HG02884 (cell line): ENCODE measurements at regions not wholly inside any gene's neighbourhood (a gene's known extent, or its start where the extent isn't known, plus 50 kb on each side); places are given as distances from the start of the nearest gene placed in this dataset.

Source experiments
- ATAC-seq: cut with Tn5 transposase; IDR thresholded peaks from one replicate; pipeline ENCODE4 v1.9.1; 2021; ENCODE audit warnings: mild to moderate bottlenecking, moderate library complexity; ENCODE audit not compliant: unreplicated experiment

GRCh38 chr3:35946121-35946853 lies 307.0 kb downstream of the ARPP21 start:
- ATAC-seq = no peak

DNA sequence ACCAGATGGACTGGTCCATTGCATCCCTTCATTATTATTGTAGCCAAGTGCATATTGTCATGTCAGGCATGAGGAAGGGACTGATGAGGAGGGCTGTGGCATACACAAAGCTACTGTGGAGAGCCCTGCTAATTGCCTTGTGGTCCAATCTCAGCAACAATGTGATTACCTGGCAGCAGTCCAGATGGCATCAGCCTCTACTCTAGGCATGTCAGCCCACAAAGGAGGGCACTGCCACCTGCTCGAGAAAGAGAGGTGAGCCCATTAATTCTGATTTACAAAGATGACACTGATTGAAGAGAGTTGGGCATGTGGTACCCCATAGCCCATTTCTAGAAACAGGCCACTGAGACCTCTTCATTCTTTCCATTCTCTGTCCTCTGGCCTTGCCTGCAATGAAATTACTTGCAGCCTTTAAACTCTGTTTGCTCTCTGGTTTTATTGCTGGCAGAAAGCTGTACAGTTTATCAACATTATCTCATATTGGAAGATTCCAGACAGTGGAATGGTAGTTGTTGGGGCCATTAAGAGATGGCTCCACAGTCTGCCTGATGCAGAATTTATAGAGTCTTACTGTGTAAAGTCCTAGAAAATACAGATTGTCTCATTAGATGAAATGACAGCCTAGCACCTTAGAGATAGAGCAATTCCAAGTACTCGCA lies 307.7 kb downstream of the ARPP21 start:
- no peak for ATAC-seq

DNA sequence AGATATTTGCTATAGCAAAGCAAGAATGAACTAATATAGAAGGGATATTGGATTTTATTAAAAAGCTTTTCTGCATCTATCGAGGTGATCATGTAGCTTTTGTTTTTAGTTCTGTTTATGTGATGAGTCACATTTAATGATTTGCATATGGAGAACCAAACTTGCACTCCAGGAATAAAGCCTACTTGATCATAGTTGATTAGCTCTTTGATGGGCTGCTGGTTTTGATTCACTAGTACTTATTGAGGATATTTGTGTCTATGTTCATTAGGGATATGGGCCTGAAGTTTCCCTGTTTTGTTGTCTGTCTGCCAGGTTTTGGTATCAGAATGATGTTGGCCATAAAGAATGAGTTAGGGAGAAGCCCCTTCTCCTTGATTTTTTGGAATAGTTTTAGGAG lies 310.7 kb downstream of the ARPP21 start:
- ATAC-seq = no peak

DNA sequence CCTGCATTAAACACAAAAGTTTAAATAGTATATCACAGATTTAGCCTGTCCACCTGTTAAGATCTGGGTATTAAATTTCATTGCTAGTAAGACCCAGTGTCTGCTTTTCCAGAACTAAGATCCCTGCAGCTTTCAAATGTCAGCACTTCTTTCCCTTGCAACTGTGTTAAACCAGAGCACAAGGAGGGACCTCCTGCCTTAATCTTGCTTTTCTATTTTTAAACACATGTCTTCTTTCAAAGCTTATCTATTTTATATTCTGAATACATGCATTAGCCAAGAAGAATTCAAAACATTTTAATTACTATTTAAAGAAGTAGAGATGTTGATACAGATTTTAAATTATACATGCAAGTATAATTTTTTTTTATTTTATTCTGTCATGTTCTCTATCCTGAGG lies 315.1 kb downstream of the ARPP21 start:
- ATAC-seq = no peak

DNA sequence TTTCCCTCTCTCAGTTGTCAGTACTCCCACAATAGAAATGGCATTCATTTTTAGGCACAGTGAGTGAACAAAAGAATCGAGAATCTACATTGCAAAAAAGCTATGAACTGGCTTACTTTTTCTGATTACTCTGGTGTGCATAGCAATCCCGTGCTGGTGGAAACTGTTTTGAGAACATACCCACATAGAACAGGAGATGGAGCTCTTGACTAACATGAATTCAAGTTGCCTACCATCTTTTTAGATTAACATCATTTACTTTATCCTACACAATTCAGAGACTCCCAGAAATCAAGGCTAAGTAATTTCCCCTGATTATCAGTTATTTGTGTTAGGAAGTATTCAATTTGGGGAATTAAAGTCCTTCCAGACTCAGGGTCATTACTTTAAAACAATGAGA lies 326.6 kb downstream of the ARPP21 start:
- ATAC-seq = no peak

DNA sequence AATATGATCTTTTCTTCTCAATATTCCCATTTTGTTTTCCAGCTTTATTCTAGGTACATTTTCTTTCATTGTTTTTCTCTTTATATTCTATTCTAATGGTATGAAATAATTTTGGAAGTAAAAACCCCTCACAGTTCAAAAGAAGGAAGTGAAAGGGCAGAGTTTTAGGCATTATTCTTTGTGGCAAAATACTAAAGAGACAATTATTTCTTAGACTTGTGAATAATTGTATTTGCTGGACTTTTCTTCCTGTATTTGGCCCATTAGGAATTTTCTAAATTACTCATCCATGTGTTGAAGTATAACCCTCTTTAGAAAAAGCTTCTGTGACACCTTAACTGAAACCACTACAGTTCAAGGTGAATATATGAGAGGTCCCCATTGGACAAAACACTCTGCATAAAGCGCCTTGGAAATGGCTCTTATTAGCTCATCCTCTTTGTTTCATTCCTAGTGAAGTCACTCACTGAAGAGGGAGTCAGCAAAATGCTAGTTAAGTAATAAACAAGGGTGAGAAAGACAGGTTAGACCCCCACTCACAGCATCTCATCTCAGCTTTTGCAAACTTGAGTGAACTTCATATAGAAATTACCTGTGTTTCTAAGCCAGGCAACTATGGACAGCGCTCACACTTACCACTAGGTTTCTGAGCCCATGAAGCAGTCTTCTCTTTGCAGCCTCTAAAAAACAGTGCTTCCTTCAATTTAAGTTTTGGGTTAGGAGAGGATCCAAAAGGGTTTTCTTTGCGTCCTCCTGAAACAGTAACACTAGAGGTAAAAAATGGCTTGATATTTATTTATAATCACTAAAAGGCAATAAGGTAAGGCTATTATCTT lies 327.5 kb downstream of the ARPP21 start:
- no peak for ATAC-seq

DNA sequence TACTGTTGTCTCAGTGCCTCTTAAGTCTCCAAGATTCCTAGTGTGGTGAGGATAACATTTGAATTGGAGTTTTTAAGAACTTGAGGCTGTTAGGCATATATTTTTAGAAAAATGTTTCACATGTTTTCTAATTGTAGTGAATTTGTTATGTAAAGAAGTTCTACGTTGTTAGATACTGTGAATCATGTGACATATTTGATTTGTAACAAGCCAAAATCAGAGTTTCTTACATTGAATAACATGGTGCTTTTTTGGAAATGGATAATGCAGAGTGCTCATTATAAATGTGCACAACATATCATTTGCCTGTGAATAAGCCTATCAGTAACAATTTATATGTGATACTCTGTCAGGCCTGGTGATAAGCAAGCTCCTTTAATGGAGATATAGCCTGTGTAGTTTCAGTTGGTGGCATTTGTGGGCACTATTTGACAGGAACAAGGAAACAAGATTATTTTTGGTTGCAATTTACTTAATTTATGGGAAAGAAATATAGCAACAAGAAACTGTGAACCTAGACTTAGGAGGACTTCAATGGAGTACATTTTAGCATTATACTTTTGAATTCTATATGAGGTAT lies 328.8 kb downstream of the ARPP21 start:
- ATAC-seq = no peak

GRCh38 chr3:35969406-35969805 lies 330.1 kb downstream of the ARPP21 start:
- no peak for ATAC-seq

DNA sequence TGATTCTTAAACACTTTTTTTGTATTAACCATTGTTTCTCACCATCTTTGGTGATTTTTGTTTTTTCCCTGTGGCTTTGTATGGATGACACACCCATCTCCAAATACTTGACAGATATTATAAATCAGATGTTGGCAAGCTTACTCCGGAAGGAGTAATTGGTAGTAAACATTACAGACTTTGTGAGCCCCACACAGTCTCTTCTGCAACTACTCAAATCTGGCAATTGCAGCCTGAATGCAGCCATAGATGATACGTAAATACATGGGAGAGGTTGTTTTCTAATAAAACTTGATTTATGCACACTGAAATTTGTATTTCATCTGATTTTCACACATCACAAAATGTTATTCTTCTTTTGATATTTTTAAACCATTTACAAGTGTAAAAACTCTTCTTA lies 331.5 kb downstream of the ARPP21 start:
- ATAC-seq = no peak

DNA sequence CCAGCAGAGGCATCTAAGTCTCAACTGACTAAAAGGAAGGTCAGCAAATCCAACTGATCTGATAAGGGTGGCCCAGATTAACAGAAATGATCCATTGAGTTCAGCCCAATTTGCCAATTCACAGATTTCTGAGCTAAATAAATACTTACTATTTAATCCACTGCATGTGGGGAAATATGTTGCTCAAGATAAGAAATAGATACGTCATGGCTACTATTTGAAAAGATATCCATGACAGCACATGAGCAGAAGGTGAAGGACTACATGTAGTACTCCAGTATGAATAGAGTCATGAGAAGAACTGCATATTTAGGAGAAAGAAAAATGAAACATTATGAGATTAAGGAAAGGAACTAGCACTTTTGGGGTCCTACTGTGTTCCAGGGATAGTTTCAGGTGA lies 332.4 kb downstream of the ARPP21 start:
- ATAC-seq = no peak

DNA sequence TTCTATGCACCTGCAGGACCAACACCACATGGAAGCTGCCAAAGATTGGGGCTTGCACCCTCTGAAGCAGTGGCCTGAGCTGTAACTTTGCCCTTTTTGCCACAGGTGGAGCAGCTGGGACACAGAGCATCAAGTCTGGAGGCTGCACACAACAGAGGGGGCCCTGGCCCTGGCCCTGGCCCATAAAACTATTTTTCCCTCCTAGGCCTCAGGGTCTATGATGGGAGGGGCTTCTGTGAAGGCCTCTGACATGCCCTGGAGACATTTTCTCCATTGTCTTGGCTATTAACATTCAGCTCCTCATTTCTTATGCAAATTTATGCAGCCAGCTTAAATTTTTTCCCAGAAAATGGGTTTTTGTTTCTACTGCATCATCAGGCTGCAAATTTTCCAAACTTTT lies 335.5 kb downstream of the ARPP21 start:
- ATAC-seq = no peak

GRCh38 chr3:35986161-35986560 lies 346.8 kb downstream of the ARPP21 start:
- ATAC-seq = no peak

- ATAC-seq = no peak
Observed at GRCh38 chr3:35987386-35987785, 348.1 kb downstream of the ARPP21 start.

- ATAC-seq = no peak
Observed at GRCh38 chr3:35992041-35992440, 352.7 kb downstream of the ARPP21 start.

DNA sequence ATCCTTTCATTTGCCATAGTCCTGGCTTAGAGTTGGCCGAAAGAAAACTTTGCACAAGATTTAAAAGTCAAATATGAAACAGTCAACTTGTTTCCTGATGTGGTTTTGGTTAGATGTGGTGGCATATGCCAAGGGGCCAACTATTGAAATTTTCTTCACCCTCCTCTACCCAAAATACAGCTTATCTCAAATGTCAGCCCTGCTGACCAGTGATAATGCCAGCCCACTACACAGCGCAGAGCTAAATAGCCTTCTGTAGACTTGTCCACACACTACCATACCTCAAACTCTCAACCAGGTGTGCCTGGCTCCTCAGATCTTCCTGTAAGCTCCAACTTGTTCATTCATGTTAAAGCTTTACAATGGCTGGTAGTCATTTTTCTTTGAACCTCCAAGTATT lies 368.5 kb upstream of the STAC start:
- no peak for ATAC-seq

- ATAC-seq = no peak
Observed at GRCh38 chr3:36013425-36013824, 366.9 kb upstream of the STAC start.

DNA sequence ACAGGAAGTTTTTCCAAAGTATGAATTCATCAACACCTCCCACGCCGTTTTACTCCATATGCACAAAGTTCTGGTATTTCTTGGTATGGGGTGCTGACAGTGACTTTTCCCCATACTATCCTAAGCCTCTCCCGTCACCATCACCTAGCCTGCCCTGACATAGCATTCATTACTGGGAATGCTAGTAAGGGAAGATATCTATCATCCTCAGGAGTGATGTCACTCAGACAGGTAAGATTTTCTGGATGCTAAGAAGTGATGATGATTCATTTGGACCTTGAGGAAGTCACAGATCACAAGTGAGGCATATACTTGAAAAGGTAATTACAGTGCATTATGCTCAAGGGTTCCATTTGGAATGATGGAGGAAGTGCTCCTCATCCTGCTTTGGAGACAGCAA lies 355.1 kb upstream of the STAC start:
- no peak for ATAC-seq

- no peak for ATAC-seq
Observed at GRCh38 chr3:36032180-36033047, 347.9 kb upstream of the STAC start.

- ATAC-seq = no peak
Observed at GRCh38 chr3:36058404-36059030, 321.8 kb upstream of the STAC start.

- ATAC-seq = no peak
Observed at GRCh38 chr3:36060950-36061349, 319.4 kb upstream of the STAC start.
